B cell (primary cell): ENCODE measurements at regions not wholly inside any gene's neighbourhood (a gene's known extent, or its start where the extent isn't known, plus 50 kb on each side); places are given as distances from the start of the nearest gene placed in this dataset.

Source experiments
- EZH2 ChIP-seq: IDR thresholded peaks from 2 replicates; pipeline ENCODE4 v1.6.1; 2012; ENCODE audit warnings: borderline replicate concordance, low read depth, mild to moderate bottlenecking, moderate library complexity, low read length; ENCODE audit not compliant: insufficient read depth, poor library complexity, severe bottlenecking
- TF ChIP-seq, protein P1 (sequence below): fragments of 200-600 bp; IDR thresholded peaks from one replicate; pipeline ENCODE4 v1.8.0; 2022; ENCODE audit warnings: antibody characterized with exemption, mild to moderate bottlenecking

DNA sequence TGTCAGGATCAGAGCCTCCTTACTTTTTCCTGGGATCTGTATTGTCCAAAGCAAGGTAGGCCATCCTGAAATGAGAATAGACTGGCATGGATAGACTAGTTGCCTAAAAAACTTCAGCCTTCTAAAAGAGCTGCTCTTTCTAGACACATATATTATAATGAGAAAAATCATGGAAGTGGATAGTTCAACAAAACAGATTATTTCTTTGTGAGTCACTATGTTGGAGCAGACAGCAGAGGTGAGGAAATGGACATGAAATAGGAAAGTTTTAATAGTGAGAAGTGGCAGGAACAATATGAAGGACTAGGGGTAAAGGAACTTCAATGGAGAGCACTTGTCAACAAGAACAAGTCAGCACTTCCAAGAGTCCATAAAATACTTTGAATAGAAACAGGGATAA, 101.9 kb upstream of the ANO3 start:
- TF ChIP-seq, protein P1, sequence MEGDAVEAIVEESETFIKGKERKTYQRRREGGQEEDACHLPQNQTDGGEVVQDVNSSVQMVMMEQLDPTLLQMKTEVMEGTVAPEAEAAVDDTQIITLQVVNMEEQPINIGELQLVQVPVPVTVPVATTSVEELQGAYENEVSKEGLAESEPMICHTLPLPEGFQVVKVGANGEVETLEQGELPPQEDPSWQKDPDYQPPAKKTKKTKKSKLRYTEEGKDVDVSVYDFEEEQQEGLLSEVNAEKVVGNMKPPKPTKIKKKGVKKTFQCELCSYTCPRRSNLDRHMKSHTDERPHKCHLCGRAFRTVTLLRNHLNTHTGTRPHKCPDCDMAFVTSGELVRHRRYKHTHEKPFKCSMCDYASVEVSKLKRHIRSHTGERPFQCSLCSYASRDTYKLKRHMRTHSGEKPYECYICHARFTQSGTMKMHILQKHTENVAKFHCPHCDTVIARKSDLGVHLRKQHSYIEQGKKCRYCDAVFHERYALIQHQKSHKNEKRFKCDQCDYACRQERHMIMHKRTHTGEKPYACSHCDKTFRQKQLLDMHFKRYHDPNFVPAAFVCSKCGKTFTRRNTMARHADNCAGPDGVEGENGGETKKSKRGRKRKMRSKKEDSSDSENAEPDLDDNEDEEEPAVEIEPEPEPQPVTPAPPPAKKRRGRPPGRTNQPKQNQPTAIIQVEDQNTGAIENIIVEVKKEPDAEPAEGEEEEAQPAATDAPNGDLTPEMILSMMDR, result no peak
- TF ChIP-seq EZH2, result no peak
